Memory B cell (primary cell): ENCODE measurements at regions not wholly inside any gene's neighbourhood (a gene's known extent, or its start where the extent isn't known, plus 50 kb on each side); places are given as distances from the start of the nearest gene placed in this dataset.
"Not testable (repeated sequence)": the region's sequence is repeated elsewhere in the genome, so short reads cannot be mapped to it uniquely, and the experiment has no call there.

Experiments
- ATAC-seq: fragments of 150-1000 bp; cut with Tn5 transposase; 2 replicates; pipeline ENCODE4 v1.10.0; 2021; ENCODE audit warnings: low read depth, mild to moderate bottlenecking, moderate library complexity
- DNase-seq, 2 donors: peaks; one replicate each; pipeline ENCODE4 v3.0.0; 2022; ENCODE audit warnings: low spot score in 2 of 2
- H3K27ac Mint-ChIP-seq: one replicate; pipeline ENCODE4 v1.8.0; 2022; ENCODE audit warnings: mild to moderate bottlenecking, moderate library complexity, mixed read lengths
- H3K27me3 Mint-ChIP-seq: one replicate; pipeline ENCODE4 v1.8.0; 2022; ENCODE audit warnings: mixed read lengths
- H3K36me3 Mint-ChIP-seq: one replicate; pipeline ENCODE4 v1.8.0; 2022; ENCODE audit warnings: mild to moderate bottlenecking, mixed read lengths
- H3K4me1 Mint-ChIP-seq: one replicate; pipeline ENCODE4 v1.8.0; 2022; ENCODE audit warnings: mixed read lengths
- H3K4me3 Mint-ChIP-seq: one replicate; pipeline ENCODE4 v1.8.0; 2022; ENCODE audit warnings: mild to moderate bottlenecking, moderate library complexity, mixed read lengths
- H3K9me3 Mint-ChIP-seq: one replicate; pipeline ENCODE4 v1.8.0; 2022; ENCODE audit warnings: mixed read lengths

- Mint-ChIP-seq H3K4me1 (peaks cover 10% of the 10 kb centered on the region), H3K27me3 (no peaks in the 10 kb centered on the region), H3K9me3 (peaks cover 2% of the 10 kb centered on the region), H3K27ac (no peak overlapping the region), H3K36me3 (no peaks in the 10 kb centered on the region), H3K4me3 (no peak overlapping the region)
- DNase-seq (no peak), ATAC-seq (no peak)
These were observed 209.9 kb downstream of the PARM1 start for GRCh38 chr4:75142850-75143249.

GRCh38 chr4:75142382-75142781, 209.5 kb downstream of the PARM1 start:
- no peak overlapping the region for H3K27ac Mint-ChIP-seq
- H3K4me1 Mint-ChIP-seq = peaks cover 12% of the 10 kb centered on the region
- H3K27me3 Mint-ChIP-seq = no peaks in the 10 kb centered on the region
- DNase-seq = no peak
- ATAC-seq = no peak
- H3K4me3 Mint-ChIP-seq = no peak overlapping the region
- no peaks in the 10 kb centered on the region for H3K36me3 Mint-ChIP-seq
- H3K9me3 Mint-ChIP-seq = peaks cover 1% of the 10 kb centered on the region

DNA sequence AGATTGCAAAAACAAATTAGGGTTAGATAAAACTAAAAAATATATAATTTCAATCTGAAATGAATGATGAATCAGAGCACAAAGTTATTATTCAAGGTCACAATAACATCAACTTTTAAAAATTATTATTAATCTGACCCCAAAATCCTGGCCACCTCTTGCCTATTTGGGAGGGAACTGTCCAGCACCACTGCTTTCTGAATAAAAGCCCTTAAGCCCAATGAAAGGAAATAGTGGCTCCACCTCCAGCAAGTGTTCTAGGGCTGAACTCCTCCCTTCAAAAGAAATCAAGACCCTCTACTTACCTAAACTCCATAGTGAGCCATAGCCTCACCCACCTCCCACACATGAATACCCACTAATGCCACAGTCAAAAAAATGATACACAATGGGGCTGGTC, 208.2 kb downstream of the PARM1 start:
- peaks cover 1% of the 10 kb centered on the region for H3K9me3 Mint-ChIP-seq
- ATAC-seq = no peak
- H3K27ac Mint-ChIP-seq = no peak overlapping the region

DNA sequence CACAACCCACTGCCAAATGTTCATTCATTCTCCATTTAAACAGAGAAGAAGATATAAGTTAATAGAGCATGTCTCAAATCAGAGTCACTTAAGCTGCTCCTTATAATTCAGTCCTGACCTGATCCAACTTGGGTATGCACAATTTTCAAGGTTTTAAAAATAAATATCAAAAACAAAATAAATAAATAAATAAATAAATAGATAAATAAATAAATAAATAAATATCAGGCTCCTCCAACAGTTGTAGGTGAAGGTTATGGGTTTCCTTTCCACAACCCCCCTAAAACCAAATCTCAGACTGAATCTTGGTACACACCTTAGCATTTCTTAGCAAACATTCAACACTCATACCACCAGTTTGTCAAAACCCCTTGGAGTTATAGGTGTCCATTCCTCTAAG, 204.4 kb downstream of the PARM1 start:
- no peak for ATAC-seq
- H3K27ac Mint-ChIP-seq = no peak overlapping the region
- no peak overlapping the region for H3K4me3 Mint-ChIP-seq
- DNase-seq = no peak
- H3K27me3 Mint-ChIP-seq = no peaks in the 10 kb centered on the region
- no peaks in the 10 kb centered on the region for H3K9me3 Mint-ChIP-seq
- H3K36me3 Mint-ChIP-seq = peaks cover 2% of the 10 kb centered on the region
- peaks cover 30% of the 10 kb centered on the region for H3K4me1 Mint-ChIP-seq

More for the DNA sequence above, 208.2 kb downstream of the PARM1 start:
- no peak for DNase-seq
- Mint-ChIP-seq H3K4me3 (no peak overlapping the region), H3K27me3 (no peaks in the 10 kb centered on the region), H3K4me1 (peaks cover 15% of the 10 kb centered on the region), H3K36me3 (no peaks in the 10 kb centered on the region)

DNA sequence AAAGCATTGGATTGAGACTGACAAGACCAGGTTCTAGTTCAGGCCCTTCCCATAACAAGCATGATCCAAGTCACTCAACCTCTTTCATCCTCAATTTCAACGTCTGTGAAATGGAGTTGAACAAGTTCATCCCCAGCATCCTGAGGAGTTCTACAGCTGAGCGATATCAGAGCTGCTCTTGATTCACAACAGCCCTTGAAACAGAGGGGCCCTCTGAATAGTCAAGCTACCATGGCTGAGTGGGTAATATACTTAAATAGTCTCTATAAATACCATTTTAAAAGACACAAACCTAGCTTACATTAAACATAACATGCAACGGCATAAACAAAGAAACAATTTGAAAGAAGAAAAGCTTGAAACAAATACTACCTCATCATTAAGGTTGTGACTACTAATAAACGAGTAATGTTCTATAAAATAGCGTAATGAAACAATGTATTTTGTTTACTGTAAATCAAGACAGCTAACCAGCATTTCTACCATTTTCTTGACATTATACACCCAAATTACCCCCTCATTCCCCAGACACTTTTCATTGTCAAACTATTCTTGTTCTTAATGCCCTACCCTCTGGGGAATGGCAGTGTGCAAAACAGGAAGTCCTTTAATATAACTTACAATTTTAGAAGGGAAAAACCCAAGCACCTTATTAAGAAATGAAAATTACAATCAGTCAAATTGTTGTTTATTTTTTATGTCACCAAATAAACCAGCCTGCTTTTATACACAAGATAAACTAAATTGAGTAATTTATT, 202.3 kb downstream of the PARM1 start:
- H3K4me3 Mint-ChIP-seq = peak overlapping the region; percentile 56

GRCh38 chr4:75126870-75127269, 194.0 kb downstream of the PARM1 start:
- not testable (repeated sequence) for ATAC-seq, H3K4me1 Mint-ChIP-seq, H3K27me3 Mint-ChIP-seq, H3K27ac Mint-ChIP-seq, H3K36me3 Mint-ChIP-seq, DNase-seq, H3K9me3 Mint-ChIP-seq
- H3K4me3 Mint-ChIP-seq = peak overlapping the region; percentile 14

More for the DNA sequence above, 202.3 kb downstream of the PARM1 start:
- peaks cover 30% of the 10 kb centered on the region for H3K4me1 Mint-ChIP-seq
- peak; percentile 98 for ATAC-seq
- H3K36me3 Mint-ChIP-seq = peaks cover 2% of the 10 kb centered on the region
- no peaks in the 10 kb centered on the region for H3K9me3 Mint-ChIP-seq
- DNase-seq = peak in 1 of 2 donors; percentile 28
- no peaks in the 10 kb centered on the region for H3K27me3 Mint-ChIP-seq
- H3K27ac Mint-ChIP-seq = peak overlapping the region; percentile 70

- Mint-ChIP-seq H3K27me3 (no peaks in the 10 kb centered on the region), H3K4me1 (peaks cover 9% of the 10 kb centered on the region), H3K36me3 (peaks cover 10% of the 10 kb centered on the region), H3K27ac (no peak overlapping the region), H3K4me3 (no peak overlapping the region), H3K9me3 (peaks cover 7% of the 10 kb centered on the region)
- no peak for DNase-seq
- ATAC-seq = no peak
These were observed 193.1 kb downstream of the PARM1 start for GRCh38 chr4:75126058-75126457.

- Mint-ChIP-seq H3K4me3 (no peak overlapping the region), H3K27me3 (no peaks in the 10 kb centered on the region), H3K36me3 (peaks cover 8% of the 10 kb centered on the region), H3K9me3 (peaks cover 11% of the 10 kb centered on the region), H3K4me1 (peaks cover 9% of the 10 kb centered on the region), H3K27ac (peak overlapping the region; percentile 29)
- no peak for ATAC-seq
- no peak for DNase-seq
These were observed 189.6 kb downstream of the PARM1 start for GRCh38 chr4:75122424-75123014.

- peaks cover 10% of the 10 kb centered on the region for H3K4me1 Mint-ChIP-seq
- H3K27me3 Mint-ChIP-seq = no peaks in the 10 kb centered on the region
- DNase-seq = no peak
- H3K4me3 Mint-ChIP-seq = no peak overlapping the region
- ATAC-seq = no peak
- H3K27ac Mint-ChIP-seq = no peak overlapping the region
- peaks cover 11% of the 10 kb centered on the region for H3K9me3 Mint-ChIP-seq
- H3K36me3 Mint-ChIP-seq = peaks cover 9% of the 10 kb centered on the region
These were observed 185.8 kb downstream of the PARM1 start for GRCh38 chr4:75118739-75119138.

- Mint-ChIP-seq H3K27me3 (no peaks in the 10 kb centered on the region), H3K27ac (no peak overlapping the region), H3K36me3 (peaks cover 7% of the 10 kb centered on the region), H3K4me1 (peaks cover 17% of the 10 kb centered on the region), H3K4me3 (no peak overlapping the region), H3K9me3 (peaks cover 4% of the 10 kb centered on the region)
- ATAC-seq = no peak
- DNase-seq = no peak
These were observed 177.1 kb downstream of the PARM1 start for GRCh38 chr4:75110061-75110460.

GRCh38 chr4:75107755-75108612, 175.1 kb downstream of the PARM1 start:
- Mint-ChIP-seq H3K9me3 (peaks cover 4% of the 10 kb centered on the region), H3K36me3 (peaks cover 5% of the 10 kb centered on the region), H3K27ac (no peak overlapping the region), H3K4me1 (peaks cover 22% of the 10 kb centered on the region), H3K4me3 (no peak overlapping the region), H3K27me3 (no peaks in the 10 kb centered on the region)
- DNase-seq (no peak), ATAC-seq (no peak)

GRCh38 chr4:75102787-75103085, 169.8 kb downstream of the PARM1 start:
- no peak for DNase-seq
- Mint-ChIP-seq H3K36me3 (no peaks in the 10 kb centered on the region), H3K27ac (peak overlapping the region; percentile 81), H3K27me3 (no peaks in the 10 kb centered on the region), H3K4me1 (peaks cover 40% of the 10 kb centered on the region), H3K4me3 (peak overlapping the region; percentile 55), H3K9me3 (peaks cover 1% of the 10 kb centered on the region)
- no peak for ATAC-seq

DNA sequence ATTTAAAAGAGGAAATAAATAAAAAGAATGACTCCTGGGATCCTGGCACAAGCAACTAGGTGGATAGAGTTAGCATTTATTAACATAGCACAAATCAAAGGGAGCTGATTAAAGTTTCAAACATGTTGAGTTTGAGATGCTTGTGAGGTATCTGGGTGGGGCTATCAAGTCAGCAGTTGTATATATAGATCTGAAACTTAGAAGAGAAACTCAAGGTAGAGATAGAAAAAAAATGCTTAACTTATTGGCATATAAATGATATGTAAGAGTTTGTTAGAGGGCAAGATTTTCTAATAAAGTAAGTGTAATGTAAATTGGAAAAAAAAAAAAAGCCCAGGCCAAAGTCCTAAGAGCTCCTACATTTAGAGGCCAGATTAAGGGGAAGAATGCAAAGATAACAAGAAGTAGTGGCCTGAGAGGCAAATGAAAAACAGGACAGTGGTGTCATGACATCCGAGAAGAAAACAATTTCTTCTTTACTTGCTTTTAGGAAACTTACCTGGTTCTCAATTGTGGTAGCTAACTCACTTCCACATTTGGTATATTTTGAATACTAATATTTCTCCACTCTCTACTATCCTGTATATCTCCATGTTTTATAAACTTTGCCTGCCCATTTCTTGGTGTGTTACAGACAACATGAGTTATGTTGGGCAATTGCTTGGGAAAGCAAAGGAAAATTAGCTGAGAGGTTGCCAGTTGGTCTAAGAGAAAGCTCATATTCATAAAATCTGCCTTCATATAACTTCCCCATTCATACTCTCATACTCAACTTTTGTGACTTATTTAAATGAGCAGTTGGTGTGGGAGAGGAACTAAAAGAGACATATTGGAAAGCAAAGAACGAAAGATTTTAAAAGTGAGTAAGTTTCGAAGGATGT, 169.2 kb downstream of the PARM1 start:
- peaks cover 39% of the 10 kb centered on the region for H3K4me1 Mint-ChIP-seq
- DNase-seq = peak in 1 of 2 donors; percentile 4
- H3K36me3 Mint-ChIP-seq = peaks cover 3% of the 10 kb centered on the region
- peak overlapping the region; percentile 81 for H3K27ac Mint-ChIP-seq
- H3K9me3 Mint-ChIP-seq = peaks cover 7% of the 10 kb centered on the region
- H3K4me3 Mint-ChIP-seq = peak overlapping the region; percentile 55
- peak; percentile 69 for ATAC-seq
- H3K27me3 Mint-ChIP-seq = no peaks in the 10 kb centered on the region
